Gastroesophageal sphincter (tissue), 4 donors: ENCODE measurements at regions not wholly inside any gene's neighbourhood (a gene's known extent, or its start where the extent isn't known, plus 50 kb on each side); places are given as distances from the start of the nearest gene placed in this dataset.

ENCODE experiments used
- ATAC-seq: fragments of 150-250 bp; one replicate; pipeline ENCODE4 v1.9.1; 2016; ENCODE audit warnings: mild to moderate bottlenecking, moderate library complexity
- H3K27ac ChIP-seq, 4 donors: fragments of 200-600 bp; sonication (generic) in 3 of 4; 1 replicate in 3 of 4; 2 replicates in 1 of 4; pipeline ENCODE4 v1.5.1; 2016 to 2019
- H3K27me3 ChIP-seq: fragments of 200-600 bp; sonication (generic); one replicate; pipeline ENCODE4 v1.5.1; 2019
- H3K36me3 ChIP-seq, 2 donors: fragments of 200-600 bp; sonication (generic); one replicate each; pipeline ENCODE4 v1.5.1; 2019; ENCODE audit warnings: control low read depth in 1 of 2
- H3K4me1 ChIP-seq, 3 donors: fragments of 200-600 bp; sonication (generic); 1 replicate in 2 of 3; 2 replicates in 1 of 3; pipeline ENCODE4 v1.5.1; 2016 to 2019; ENCODE audit warnings: control low read depth in 2 of 3
- H3K4me3 ChIP-seq, 2 donors: fragments of 200-600 bp; sonication (generic); one replicate each; pipeline ENCODE4 v1.5.1; 2019; ENCODE audit warnings: mild to moderate bottlenecking in 1 of 2, moderate library complexity in 1 of 2
- H3K9me3 ChIP-seq, 3 donors: fragments of 200-600 bp; sonication (generic); one replicate each; pipeline ENCODE4 v1.5.1; 2017 to 2019; ENCODE audit warnings: control low read depth in 2 of 3
- CTCF ChIP-seq, 4 experiments: fragments of 200-600 bp in 2 of 4; fragments of 450-650 bp in 2 of 4; sonication (generic) in 1 of 4; IDR thresholded peaks; one replicate each; pipeline ENCODE4 v1.5.1; 2017 to 2019; ENCODE audit warnings: antibody characterized with exemption in 4 of 4, mild to moderate bottlenecking in 2 of 4, moderate library complexity in 2 of 4
- EP300 ChIP-seq: sonication (generic); formaldehyde crosslinking; IDR thresholded peaks from one replicate; pipeline ENCODE4 v1.6.1; 2017; ENCODE audit warnings: antibody characterized with exemption, mild to moderate bottlenecking
- POLR2A ChIP-seq, 2 donors: fragments of 450-650 bp; IDR thresholded peaks; one replicate each; pipeline ENCODE4 v1.6.1; 2017; ENCODE audit warnings: antibody characterized with exemption in 2 of 2, mild to moderate bottlenecking in 2 of 2, moderate library complexity in 1 of 2
- POLR2AphosphoS5 ChIP-seq: sonication (generic); formaldehyde crosslinking; IDR thresholded peaks from one replicate; pipeline ENCODE4 v1.6.1; 2017; ENCODE audit warnings: antibody characterized with exemption
- whole genome bisulfite sequencing, 2 donors: methylation state at CpG; one replicate each; pipeline ENCODE4 v1.1.5; 2018; ENCODE audit warnings: low coverage in 1 of 2; 5-methylcytosine and 5-hydroxymethylcytosine counted together

GRCh38 chr5:163757344-163757743 is 251.9 kb downstream of the MAT2B start:
- TF ChIP-seq POLR2A (IDR thresholded peaks at IDR 0.05) (no peak), EP300 (no peak), CTCF (IDR thresholded peaks at IDR 0.05) (no peak), POLR2AphosphoS5 (no peak)
- WGBS, 2 donors = 64 to 70% methylated on average over 4 to 5 of the region's 5 CpGs
- ATAC-seq = no peak
- Histone ChIP-seq H3K36me3 (no peaks in the 10 kb centered on the region), H3K4me3 (no peak overlapping the region), H3K9me3 (no peaks in the 10 kb centered on the region), H3K27me3 (no peaks in the 10 kb centered on the region), H3K27ac (no peak overlapping the region), H3K4me1 (no peaks in the 10 kb centered on the region)

GRCh38 chr5:163758283-163758711 is 252.9 kb downstream of the MAT2B start:
- TF ChIP-seq POLR2A (IDR thresholded peaks at IDR 0.05) (no peak), POLR2AphosphoS5 (no peak), EP300 (no peak), CTCF (IDR thresholded peaks at IDR 0.05) (no peak)
- H3K27ac ChIP-seq = no peak overlapping the region
- WGBS, 2 donors = 0 to 15% methylated on average over 1 to 2 of the region's 2 CpGs
- H3K4me1 ChIP-seq = no peaks in the 10 kb centered on the region
- ATAC-seq = no peak
- H3K27me3 ChIP-seq = no peaks in the 10 kb centered on the region
- H3K36me3 ChIP-seq = no peaks in the 10 kb centered on the region
- H3K9me3 ChIP-seq = no peaks in the 10 kb centered on the region
- no peak overlapping the region for H3K4me3 ChIP-seq

- no peak overlapping the region for H3K27ac ChIP-seq
- H3K4me3 ChIP-seq = no peak overlapping the region
- no peaks in the 10 kb centered on the region for H3K27me3 ChIP-seq
- H3K4me1 ChIP-seq = no peaks in the 10 kb centered on the region
- no peaks in the 10 kb centered on the region for H3K36me3 ChIP-seq
- ATAC-seq = no peak
- H3K9me3 ChIP-seq = no peaks in the 10 kb centered on the region
- WGBS, 2 donors = 66 to 80% methylated on average over 2 to 4 of the region's 4 CpGs
- TF ChIP-seq EP300 = no peak
- no peak for TF ChIP-seq POLR2AphosphoS5
- TF ChIP-seq POLR2A (IDR thresholded peaks at IDR 0.05) = no peak
- no peak for TF ChIP-seq CTCF (IDR thresholded peaks at IDR 0.05)
Measured at GRCh38 chr5:163759000-163759704, 253.7 kb downstream of the MAT2B start.

- TF ChIP-seq CTCF (IDR thresholded peaks at IDR 0.05) (no peak), EP300 (no peak), POLR2A (IDR thresholded peaks at IDR 0.05) (no peak), POLR2AphosphoS5 (no peak)
- Histone ChIP-seq H3K9me3 (no peaks in the 10 kb centered on the region), H3K27ac (no peak overlapping the region), H3K4me3 (no peak overlapping the region), H3K4me1 (no peaks in the 10 kb centered on the region), H3K36me3 (no peaks in the 10 kb centered on the region), H3K27me3 (no peaks in the 10 kb centered on the region)
- ATAC-seq = no peak
- 33 to 47% methylated on average over 3 of the region's 3 CpGs for WGBS, 2 donors
Measured at GRCh38 chr5:163760498-163760897, 255.1 kb downstream of the MAT2B start.

GRCh38 chr5:163766936-163767670 is 261.7 kb downstream of the MAT2B start:
- WGBS, 2 donors = 29 to 60% methylated on average over 6 to 8 of the region's 8 CpGs
- H3K9me3 ChIP-seq = no peaks in the 10 kb centered on the region
- H3K36me3 ChIP-seq = no peaks in the 10 kb centered on the region
- no peak for ATAC-seq
- H3K4me3 ChIP-seq = no peak overlapping the region
- no peak overlapping the region for H3K27ac ChIP-seq
- TF ChIP-seq POLR2AphosphoS5 (no peak), POLR2A (IDR thresholded peaks at IDR 0.05) (no peak), CTCF (IDR thresholded peaks at IDR 0.05) (no peak), EP300 (no peak)
- H3K27me3 ChIP-seq = peaks cover 3% of the 10 kb centered on the region
- H3K4me1 ChIP-seq = no peaks in the 10 kb centered on the region
